H1 (cell line): ENCODE measurements at regions not wholly inside any gene's neighbourhood (a gene's known extent, or its start where the extent isn't known, plus 50 kb on each side); places are given as distances from the start of the nearest gene placed in this dataset.

ENCODE experiments used
- CTCF ChIA-PET: fragments of 300-600 bp; sonication (Branson Sonifier 250); formaldehyde crosslinking; loops from one replicate; lab custom pipeline; 2021; ENCODE audit not compliant: partially characterized antibody; lab: Charles Lee
- POLR2A ChIA-PET: fragments of 300-600 bp; sonication (Branson Sonifier 250); formaldehyde crosslinking; loops from one replicate; lab custom pipeline; 2021; ENCODE audit warnings: inconsistent platforms; ENCODE audit not compliant: partially characterized antibody; lab: Charles Lee
- DNase-seq, 2 experiments: peaks; one replicate each; pipeline versions ENCODE4 v3.0.0 to v3.0.0-alpha.2; 2010 to 2022; ENCODE audit warnings: low spot score in 2 of 2, low read depth in 1 of 2, mixed read lengths in 1 of 2
- FAIRE-seq: peaks from 2 replicates; lab custom pipeline; 2011; peaks lifted over from hg19 to GRCh38; lab: Jason Lieb, UNC
- H2AFZ ChIP-seq: 2 replicates; pipeline ENCODE4 v1.8.1; 2012; ENCODE audit warnings: low read length, inconsistent platforms
- H2AK5ac ChIP-seq: 2 replicates; pipeline ENCODE4 v1.6.1; 2013; ENCODE audit warnings: low read depth, low read length
- H2BK120ac ChIP-seq: replicated peaks from 2 replicates; pipeline ENCODE3; 2013; ENCODE audit warnings: low read depth, low read length, inconsistent platforms
- H2BK12ac ChIP-seq: 2 replicates; pipeline ENCODE4 v1.6.1; 2013; ENCODE audit warnings: low read depth, low read length
- H2BK15ac ChIP-seq: 2 replicates; pipeline ENCODE4 v1.6.1; 2013; ENCODE audit warnings: low read length
- H2BK20ac ChIP-seq: 2 replicates; pipeline ENCODE4 v1.6.1; 2013; ENCODE audit warnings: low read length
- H2BK5ac ChIP-seq: 2 replicates; pipeline ENCODE4 v1.6.1; 2013; ENCODE audit warnings: low read depth, low read length
- H3K14ac ChIP-seq: 2 replicates; pipeline ENCODE4 v1.6.1; 2013; ENCODE audit warnings: inconsistent platforms; ENCODE audit not compliant: insufficient read length
- H3K18ac ChIP-seq: 2 replicates; pipeline ENCODE4 v1.6.1; 2013; ENCODE audit warnings: low read length; ENCODE audit errors: extremely low read depth
- H3K23ac ChIP-seq: 2 replicates; pipeline ENCODE4 v1.6.1; 2013; ENCODE audit warnings: inconsistent platforms; ENCODE audit not compliant: insufficient read length
- H3K23me2 ChIP-seq: 2 replicates; pipeline ENCODE4 v1.6.1; 2013; ENCODE audit warnings: low read depth, low read length
- H3K27ac ChIP-seq: 2 replicates; pipeline ENCODE4 v1.6.1; 2011; ENCODE audit warnings: low read depth, low read length, inconsistent platforms
- H3K27me3 ChIP-seq, 4 experiments: replicated peaks in 1 of 4; 1 replicate in 1 of 4; 2 replicates in 3 of 4; pipeline versions ENCODE4 v1.6.1 to v1.8.1; 2011 to 2013; ENCODE audit warnings: low read length in 3 of 4, mild to moderate bottlenecking in 3 of 4, inconsistent platforms in 2 of 4, mixed read lengths in 2 of 4, moderate library complexity in 1 of 4; ENCODE audit not compliant: control insufficient read depth in 3 of 4, insufficient read depth in 3 of 4; ENCODE audit errors: extremely low read depth in 1 of 4
- H3K36me3 ChIP-seq, 4 experiments: 2 replicates each; pipeline versions ENCODE4 v1.6.1 to v1.8.1; 2011 to 2013; ENCODE audit warnings: mild to moderate bottlenecking in 4 of 4, low read length in 3 of 4, moderate library complexity in 2 of 4, control low read depth in 1 of 4, inconsistent platforms in 1 of 4; ENCODE audit not compliant: insufficient read depth in 4 of 4, control insufficient read depth in 2 of 4
- H3K4ac ChIP-seq: replicated peaks from 2 replicates; pipeline ENCODE3; 2013; ENCODE audit warnings: low read length, low read depth, mixed read lengths, inconsistent platforms; ENCODE audit not compliant: insufficient read length
- H3K4me1 ChIP-seq, 4 experiments: replicated peaks in 1 of 4; 1 replicate in 1 of 4; 2 replicates in 3 of 4; pipeline versions ENCODE4 v1.6.1 to v1.8.1; 2011 to 2013; ENCODE audit warnings: low read length in 3 of 4, inconsistent platforms in 2 of 4, mixed read lengths in 1 of 4; ENCODE audit not compliant: insufficient read depth in 4 of 4, control insufficient read depth in 3 of 4
- H3K4me2 ChIP-seq, 2 experiments: 2 replicates each; pipeline versions ENCODE4 v1.6.1 to v1.8.1; 2011 to 2013; ENCODE audit warnings: low read depth in 2 of 2, low read length in 2 of 2, control low read depth in 1 of 2, inconsistent platforms in 1 of 2, mild to moderate bottlenecking in 1 of 2; ENCODE audit not compliant: insufficient read depth in 1 of 2
- H3K4me3 ChIP-seq, 4 experiments: fragments of 200-600, 300-600 bp in 1 of 4; sonication (generic), shearing (Covaris generic), sonication (Bioruptor Twin) in 1 of 4; 2 replicates each; pipeline versions ENCODE4 v1.5.1 to v1.8.1; 2011 to 2016; ENCODE audit warnings: low read length in 4 of 4, low read depth in 3 of 4, control low read depth in 2 of 4, inconsistent platforms in 2 of 4, mild to moderate bottlenecking in 2 of 4, mixed read lengths in 1 of 4, moderate library complexity in 1 of 4; ENCODE audit not compliant: insufficient read depth in 2 of 4; ENCODE audit errors: extremely low read depth in 1 of 4
- H3K56ac ChIP-seq: replicated peaks from 2 replicates; pipeline ENCODE3; 2013; ENCODE audit warnings: low read depth, mild to moderate bottlenecking, mixed read lengths, low read length, inconsistent platforms; ENCODE audit not compliant: insufficient read length
- H3K79me1 ChIP-seq: 2 replicates; pipeline ENCODE4 v1.6.1; 2013; ENCODE audit warnings: low read depth, low read length, control low read depth
- H3K79me2 ChIP-seq, 2 experiments: 2 replicates each; pipeline versions ENCODE4 v1.6.1 to v1.8.1; 2012 to 2013; ENCODE audit warnings: low read length in 2 of 2, mild to moderate bottlenecking in 2 of 2, inconsistent platforms in 1 of 2; ENCODE audit not compliant: insufficient read depth in 2 of 2, control insufficient read depth in 1 of 2
- H3K9ac ChIP-seq, 4 experiments: replicated peaks in 1 of 4; 1 replicate in 1 of 4; 2 replicates in 3 of 4; pipeline versions ENCODE4 v1.6.1 to v1.8.1; 2011 to 2013; ENCODE audit warnings: low read depth in 3 of 4, low read length in 3 of 4, control low read depth in 2 of 4, mild to moderate bottlenecking in 2 of 4, moderate library complexity in 2 of 4, inconsistent platforms in 1 of 4; ENCODE audit errors: extremely low read depth in 1 of 4
- H3K9me3 ChIP-seq, 2 experiments: 2 replicates each; pipeline versions ENCODE4 v1.6.1 to v1.8.1; 2012 to 2013; ENCODE audit warnings: mild to moderate bottlenecking in 2 of 2, moderate library complexity in 2 of 2, control low read depth in 1 of 2, inconsistent platforms in 1 of 2, low read depth in 1 of 2, low read length in 1 of 2, mixed read lengths in 1 of 2; ENCODE audit not compliant: insufficient read depth in 2 of 2
- H4K20me1 ChIP-seq, 2 experiments: replicated peaks in 1 of 2; 2 replicates each; pipeline versions ENCODE3 to v1.8.1; 2011 to 2013; ENCODE audit warnings: inconsistent platforms in 2 of 2, low read length in 2 of 2, mild to moderate bottlenecking in 1 of 2; ENCODE audit not compliant: insufficient read depth in 2 of 2, control insufficient read depth in 1 of 2
- H4K5ac ChIP-seq: 2 replicates; pipeline ENCODE4 v1.6.1; 2013; ENCODE audit warnings: low read length, low read depth, mixed read lengths, inconsistent platforms; ENCODE audit not compliant: insufficient read length
- H4K8ac ChIP-seq: 2 replicates; pipeline ENCODE4 v1.8.0; 2013; ENCODE audit warnings: mild to moderate bottlenecking, moderate library complexity, low read length, inconsistent platforms; ENCODE audit not compliant: insufficient read depth; ENCODE audit errors: extremely low read depth
- H4K91ac ChIP-seq: replicated peaks from 2 replicates; pipeline ENCODE3; 2013; ENCODE audit warnings: low read length, mixed read lengths, inconsistent platforms; ENCODE audit not compliant: insufficient read length
- ATF2 ChIP-seq: IDR thresholded peaks from 2 replicates; pipeline ENCODE4 v1.6.1; 2012; ENCODE audit warnings: low read length, inconsistent platforms
- BACH1 ChIP-seq: IDR thresholded peaks from 2 replicates; pipeline ENCODE4 v1.6.1; 2012; ENCODE audit warnings: low read length, improper control_type of control experiment
- CTBP2 ChIP-seq: IDR thresholded peaks from 2 replicates; pipeline ENCODE4 v1.7.0; 2011; ENCODE audit warnings: borderline replicate concordance, mild to moderate bottlenecking, moderate library complexity, mixed read lengths, low read length; ENCODE audit not compliant: insufficient read depth, insufficient read length
- KDM4A ChIP-seq: IDR thresholded peaks from one replicate; pipeline ENCODE4 v1.7.1; 2012; ENCODE audit warnings: low read depth, mild to moderate bottlenecking, moderate library complexity, low read length, inconsistent platforms; ENCODE audit not compliant: severe bottlenecking
- MAX ChIP-seq: IDR thresholded peaks from 2 replicates; pipeline ENCODE4 v1.6.1; 2012; ENCODE audit warnings: inconsistent platforms
- POLR2A ChIP-seq, 2 experiments: IDR thresholded peaks; 1 replicate in 1 of 2; 2 replicates in 1 of 2; pipeline ENCODE4 v1.6.1; 2011; ENCODE audit warnings: low read depth in 2 of 2, low read length in 2 of 2, mild to moderate bottlenecking in 2 of 2; ENCODE audit errors: control extremely low read depth in 1 of 2
- RAD21 ChIP-seq, 2 experiments: IDR thresholded peaks in 1 of 2; conservative IDR thresholded peaks in 1 of 2; 2 replicates each; pipeline ENCODE4 v1.6.1; 2011; ENCODE audit warnings: low read depth in 2 of 2, low read length in 2 of 2, improper control_type of control experiment in 1 of 2, inconsistent platforms in 1 of 2, mild to moderate bottlenecking in 1 of 2, moderate library complexity in 1 of 2
- RNF2 ChIP-seq: fragments of 200-900, 300-1000 bp; sonication (generic); IDR thresholded peaks from 2 replicates; pipeline ENCODE4 v1.7.1; 2016; ENCODE audit warnings: borderline replicate concordance, low read depth, mild to moderate bottlenecking, antibody characterized with exemption, low read length; ENCODE audit not compliant: poor library complexity, severe bottlenecking; ENCODE audit errors: missing control alignments
- SP2 ChIP-seq: IDR thresholded peaks from 2 replicates; pipeline ENCODE4 v1.6.1; 2012; ENCODE audit warnings: mild to moderate bottlenecking, low read length, inconsistent platforms
- WGBS, 2 experiments: shearing (Covaris generic) in 1 of 2; methylation state at CpG; one replicate each; pipeline versions ENCODE4 v1.1.6 to v1.1.7; 2013 to 2015; ENCODE audit warnings: low lambda C conversion rate in 2 of 2, mixed read lengths in 2 of 2, inconsistent platforms in 1 of 2, low coverage in 1 of 2, missing lambda C conversion rate in 1 of 2; ENCODE audit not compliant: insufficient replicate concordance in 2 of 2, insufficient coverage in 1 of 2, insufficient read length in 1 of 2; ENCODE audit errors: extremely low coverage in 1 of 2, missing lambda C conversion rate in 1 of 2; 5-methylcytosine and 5-hydroxymethylcytosine counted together

- Histone ChIP-seq H3K9ac (no peak overlapping the region), H3K79me1 (no peaks in the 10 kb centered on the region), H2BK5ac (no peak overlapping the region), H2BK20ac (no peak overlapping the region), H3K27me3 (no peaks in the 10 kb centered on the region), H3K4me1 (peaks cover 0 to 12% (median 3%) of the 10 kb centered on the region in 4 experiments; a peak in 4 of 7 replicates), H2BK15ac (no peak overlapping the region), H2BK120ac (no peak overlapping the region), H3K27ac (no peak overlapping the region), H3K4ac (no peak overlapping the region), H3K23me2 (no peaks in the 10 kb centered on the region; the same call in 1 of the 2 replicates), H3K4me2 (no peak overlapping the region), H3K79me2 (no peaks in the 10 kb centered on the region), H4K5ac (no peak overlapping the region), H3K18ac (no peak overlapping the region), H3K4me3 (no peak overlapping the region), H4K20me1 (no peaks in the 10 kb centered on the region), H4K91ac (no peak overlapping the region), H3K36me3 (no peaks in the 10 kb centered on the region), H2BK12ac (no peak overlapping the region), H3K56ac (no peak overlapping the region), H3K14ac (no peak overlapping the region), H2AK5ac (no peak overlapping the region), H3K9me3 (no peaks in the 10 kb centered on the region)
- POLR2A ChIA-PET = interaction anchor here (0.9 kb wide), 1 partner anchor 34 kb away, joined by 3 read pairs; no protein-coding TSS in a partner anchor
- no peak for DNase-seq
- CTCF ChIA-PET = interaction anchor here (1.3 kb wide), 1 partner anchor 16 kb away, joined by 3 read pairs; no protein-coding TSS in a partner anchor
- no peak for FAIRE-seq
- TF ChIP-seq MAX (no peak), BACH1 (no peak), KDM4A (no peak), POLR2A (IDR thresholded peaks at IDR 0.05; ENCODE audit: control extremely low read depth in 1 of 2, low read depth in 2 of 2, low read length in 2 of 2) (no peak), RAD21 (IDR thresholded peaks at IDR 0.05 in 1 of 2, conservative IDR thresholded peaks at IDR 0.05 in 1 of 2; ENCODE audit: low read depth in 2 of 2, low read length in 2 of 2) (no peak), ATF2 (no peak), RNF2 (no peak), SP2 (no peak), CTBP2 (no peak)
- TF ChIP-seq, all 59 proteins: peak for 0
- no peak overlapping the region for H4K8ac ChIP-seq
- WGBS, 2 experiments = 95% methylated on average over 3 of the region's 3 CpGs; no CpG with 5 or more reads in 1 of the 2 experiments
- H2AFZ ChIP-seq = no peak overlapping the region
- no peak overlapping the region for H3K23ac ChIP-seq
These were observed 49.9 kb upstream of the TMEM248 start for GRCh38 chr7:66871076-66871475.
